SH-SY5Y (cell line): ENCODE measurements at regions not wholly inside any gene's neighbourhood (a gene's known extent, or its start where the extent isn't known, plus 50 kb on each side); places are given as distances from the start of the nearest gene placed in this dataset.

Experiments used
- GATA2 ChIP-seq: IDR thresholded peaks from 2 replicates; pipeline ENCODE4 v1.6.1; 2011; ENCODE audit warnings: mild to moderate bottlenecking, low read depth, low read length
- GATA3 ChIP-seq: IDR thresholded peaks from 2 replicates; pipeline ENCODE4 v1.6.1; 2011; ENCODE audit warnings: low read depth, mild to moderate bottlenecking, low read length, moderate library complexity

- TF ChIP-seq GATA3 (no peak), GATA2 (no peak)
Observed at GRCh38 chr1:88239205-88239604, 444.9 kb upstream of the PKN2 start.

GRCh38 chr1:88247666-88248065 is 436.4 kb upstream of the PKN2 start:
- TF ChIP-seq GATA2 (no peak), GATA3 (no peak)

GRCh38 chr1:88250915-88251314 is 433.2 kb upstream of the PKN2 start:
- TF ChIP-seq GATA2 = no peak
- TF ChIP-seq GATA3 = no peak

GRCh38 chr1:88252745-88253144 is 431.3 kb upstream of the PKN2 start:
- TF ChIP-seq GATA2 = no peak
- TF ChIP-seq GATA3 = no peak

GRCh38 chr1:88265606-88266005 is 418.5 kb upstream of the PKN2 start:
- TF ChIP-seq GATA2 = no peak
- TF ChIP-seq GATA3 = no peak

- TF ChIP-seq GATA3 = no peak
- no peak for TF ChIP-seq GATA2
Observed at GRCh38 chr1:88266051-88266450, 418.0 kb upstream of the PKN2 start.

GRCh38 chr1:88272216-88272615 is 411.9 kb upstream of the PKN2 start:
- TF ChIP-seq GATA3 (no peak), GATA2 (no peak)

GRCh38 chr1:88274431-88274830 is 409.6 kb upstream of the PKN2 start:
- TF ChIP-seq GATA3 (no peak), GATA2 (no peak)

GRCh38 chr1:88275259-88275862 is 408.7 kb upstream of the PKN2 start:
- TF ChIP-seq GATA2 (no peak), GATA3 (no peak)

- TF ChIP-seq GATA3 (no peak), GATA2 (no peak)
Observed at GRCh38 chr1:88276163-88276562, 407.9 kb upstream of the PKN2 start.

GRCh38 chr1:88284066-88284465 is 400.0 kb upstream of the PKN2 start:
- TF ChIP-seq GATA2 (no peak), GATA3 (no peak)

GRCh38 chr1:88284666-88285366 is 399.3 kb upstream of the PKN2 start:
- TF ChIP-seq GATA2 (no peak), GATA3 (no peak)

GRCh38 chr1:88286716-88287115 is 397.4 kb upstream of the PKN2 start:
- TF ChIP-seq GATA3 (no peak), GATA2 (no peak)

- TF ChIP-seq GATA3 (no peak), GATA2 (no peak)
Observed at GRCh38 chr1:88288571-88288970, 395.5 kb upstream of the PKN2 start.

- TF ChIP-seq GATA3 (no peak), GATA2 (no peak)
Observed at GRCh38 chr1:88289401-88290102, 394.5 kb upstream of the PKN2 start.
